Activated naive CD8-positive, alpha-beta T cell (primary cell): ENCODE measurements at regions not wholly inside any gene's neighbourhood (a gene's known extent, or its start where the extent isn't known, plus 50 kb on each side); places are given as distances from the start of the nearest gene placed in this dataset.
"Not testable (repeated sequence)": the region's sequence is repeated elsewhere in the genome, so short reads cannot be mapped to it uniquely, and the experiment has no call there.

Experiments
- H3K27ac Mint-ChIP-seq: one replicate; pipeline ENCODE4 v1.8.0; 2021; ENCODE audit warnings: mixed read lengths
- H3K27me3 Mint-ChIP-seq: one replicate; pipeline ENCODE4 v1.8.0; 2021; ENCODE audit warnings: mixed read lengths
- H3K36me3 Mint-ChIP-seq: one replicate; pipeline ENCODE4 v1.8.0; 2021; ENCODE audit warnings: mixed read lengths
- H3K4me1 Mint-ChIP-seq: one replicate; pipeline ENCODE4 v1.8.0; 2021; ENCODE audit warnings: low read depth, mixed read lengths
- H3K4me3 Mint-ChIP-seq: one replicate; pipeline ENCODE4 v1.8.0; 2021; ENCODE audit warnings: mild to moderate bottlenecking, mixed read lengths
- H3K9me3 Mint-ChIP-seq: one replicate; pipeline ENCODE4 v1.8.0; 2021; ENCODE audit warnings: low read depth, mixed read lengths

GRCh38 chr5:98301547-98301946 is 471.9 kb upstream of the RGMB start:
- Mint-ChIP-seq H3K4me3 (no peak overlapping the region), H3K9me3 (no peaks in the 10 kb centered on the region), H3K27me3 (peaks cover 2% of the 10 kb centered on the region), H3K27ac (no peak overlapping the region), H3K36me3 (no peaks in the 10 kb centered on the region), H3K4me1 (no peaks in the 10 kb centered on the region)

GRCh38 chr5:98307811-98308210 is 465.7 kb upstream of the RGMB start:
- H3K4me1 Mint-ChIP-seq, result peaks cover 3% of the 10 kb centered on the region
- no peaks in the 10 kb centered on the region for H3K9me3 Mint-ChIP-seq
- H3K27ac Mint-ChIP-seq, result no peak overlapping the region
- H3K4me3 Mint-ChIP-seq, result no peak overlapping the region
- no peaks in the 10 kb centered on the region for H3K36me3 Mint-ChIP-seq
- no peaks in the 10 kb centered on the region for H3K27me3 Mint-ChIP-seq

- Mint-ChIP-seq H3K4me3 (no peak overlapping the region), H3K4me1 (peaks cover 3% of the 10 kb centered on the region), H3K27me3 (no peaks in the 10 kb centered on the region), H3K27ac (no peak overlapping the region), H3K9me3 (no peaks in the 10 kb centered on the region), H3K36me3 (no peaks in the 10 kb centered on the region)
These were observed 465.2 kb upstream of the RGMB start for GRCh38 chr5:98308231-98308630.

GRCh38 chr5:98308960-98309359 is 464.5 kb upstream of the RGMB start:
- Mint-ChIP-seq H3K36me3 (no peaks in the 10 kb centered on the region), H3K4me3 (no peak overlapping the region), H3K27me3 (no peaks in the 10 kb centered on the region), H3K9me3 (no peaks in the 10 kb centered on the region), H3K4me1 (peaks cover 3% of the 10 kb centered on the region), H3K27ac (no peak overlapping the region)

- Mint-ChIP-seq H3K4me1 (peaks cover 3% of the 10 kb centered on the region), H3K27ac (no peak overlapping the region), H3K4me3 (no peak overlapping the region)
These were observed 463.5 kb upstream of the RGMB start for GRCh38 chr5:98309785-98310598.

GRCh38 chr5:98314292-98314691 is 459.2 kb upstream of the RGMB start:
- no peak overlapping the region for H3K4me3 Mint-ChIP-seq
- no peaks in the 10 kb centered on the region for H3K36me3 Mint-ChIP-seq
- no peaks in the 10 kb centered on the region for H3K9me3 Mint-ChIP-seq
- H3K4me1 Mint-ChIP-seq, result peaks cover 3% of the 10 kb centered on the region
- no peak overlapping the region for H3K27ac Mint-ChIP-seq
- H3K27me3 Mint-ChIP-seq, result no peaks in the 10 kb centered on the region

More at GRCh38 chr5:98309785-98310598, 463.5 kb upstream of the RGMB start:
- Mint-ChIP-seq H3K9me3 (no peaks in the 10 kb centered on the region), H3K36me3 (no peaks in the 10 kb centered on the region), H3K27me3 (no peaks in the 10 kb centered on the region)

GRCh38 chr5:98318386-98318785 is 455.1 kb upstream of the RGMB start:
- Mint-ChIP-seq H3K4me1 (no peaks in the 10 kb centered on the region), H3K36me3 (no peaks in the 10 kb centered on the region), H3K4me3 (no peak overlapping the region), H3K27ac (no peak overlapping the region), H3K27me3 (no peaks in the 10 kb centered on the region), H3K9me3 (no peaks in the 10 kb centered on the region)

GRCh38 chr5:98319299-98320011 is 454.0 kb upstream of the RGMB start:
- Mint-ChIP-seq H3K27ac (no peak overlapping the region), H3K4me3 (no peak overlapping the region), H3K9me3 (no peaks in the 10 kb centered on the region), H3K36me3 (no peaks in the 10 kb centered on the region), H3K27me3 (no peaks in the 10 kb centered on the region), H3K4me1 (no peaks in the 10 kb centered on the region)

GRCh38 chr5:98320343-98320742 is 453.1 kb upstream of the RGMB start:
- Mint-ChIP-seq H3K27me3 (peaks cover 2% of the 10 kb centered on the region), H3K4me3 (no peak overlapping the region), H3K4me1 (no peaks in the 10 kb centered on the region), H3K27ac (no peak overlapping the region), H3K9me3 (no peaks in the 10 kb centered on the region), H3K36me3 (no peaks in the 10 kb centered on the region)

- no peaks in the 10 kb centered on the region for H3K9me3 Mint-ChIP-seq
- H3K36me3 Mint-ChIP-seq, result no peaks in the 10 kb centered on the region
- H3K27ac Mint-ChIP-seq, result no peak overlapping the region
- no peak overlapping the region for H3K4me3 Mint-ChIP-seq
- peaks cover 2% of the 10 kb centered on the region for H3K27me3 Mint-ChIP-seq
- H3K4me1 Mint-ChIP-seq, result no peaks in the 10 kb centered on the region
These were observed 452.1 kb upstream of the RGMB start for GRCh38 chr5:98321361-98321760.

- not testable (repeated sequence) for H3K4me3 Mint-ChIP-seq, H3K36me3 Mint-ChIP-seq, H3K27me3 Mint-ChIP-seq, H3K4me1 Mint-ChIP-seq, H3K27ac Mint-ChIP-seq, H3K9me3 Mint-ChIP-seq
These were observed 448.3 kb upstream of the RGMB start for GRCh38 chr5:98325187-98325586.

- no peaks in the 10 kb centered on the region for H3K9me3 Mint-ChIP-seq
- peaks cover 4% of the 10 kb centered on the region for H3K27me3 Mint-ChIP-seq
- no peaks in the 10 kb centered on the region for H3K36me3 Mint-ChIP-seq
- no peak overlapping the region for H3K4me3 Mint-ChIP-seq
- no peaks in the 10 kb centered on the region for H3K4me1 Mint-ChIP-seq
- H3K27ac Mint-ChIP-seq, result no peak overlapping the region
These were observed 445.4 kb upstream of the RGMB start for GRCh38 chr5:98328015-98328414.

GRCh38 chr5:98330871-98331270 is 442.6 kb upstream of the RGMB start:
- no peaks in the 10 kb centered on the region for H3K9me3 Mint-ChIP-seq
- no peaks in the 10 kb centered on the region for H3K4me1 Mint-ChIP-seq
- no peak overlapping the region for H3K4me3 Mint-ChIP-seq
- H3K27me3 Mint-ChIP-seq, result peaks cover 2% of the 10 kb centered on the region
- no peak overlapping the region for H3K27ac Mint-ChIP-seq
- H3K36me3 Mint-ChIP-seq, result no peaks in the 10 kb centered on the region

GRCh38 chr5:98333921-98334320 is 439.5 kb upstream of the RGMB start:
- H3K27ac Mint-ChIP-seq, result no peak overlapping the region
- no peaks in the 10 kb centered on the region for H3K27me3 Mint-ChIP-seq
- H3K4me3 Mint-ChIP-seq, result no peak overlapping the region
- no peaks in the 10 kb centered on the region for H3K4me1 Mint-ChIP-seq
- no peaks in the 10 kb centered on the region for H3K9me3 Mint-ChIP-seq
- no peaks in the 10 kb centered on the region for H3K36me3 Mint-ChIP-seq

GRCh38 chr5:98334946-98335345 is 438.5 kb upstream of the RGMB start:
- no peaks in the 10 kb centered on the region for H3K27me3 Mint-ChIP-seq
- no peak overlapping the region for H3K4me3 Mint-ChIP-seq
- H3K4me1 Mint-ChIP-seq, result no peaks in the 10 kb centered on the region
- H3K27ac Mint-ChIP-seq, result no peak overlapping the region
- H3K36me3 Mint-ChIP-seq, result no peaks in the 10 kb centered on the region
- no peaks in the 10 kb centered on the region for H3K9me3 Mint-ChIP-seq
